ENCODE measurements at regions not wholly inside any gene's neighbourhood (a gene's known extent, or its start where the extent isn't known, plus 50 kb on each side); places are given as distances from the start of the nearest gene placed in this dataset.

DNA sequence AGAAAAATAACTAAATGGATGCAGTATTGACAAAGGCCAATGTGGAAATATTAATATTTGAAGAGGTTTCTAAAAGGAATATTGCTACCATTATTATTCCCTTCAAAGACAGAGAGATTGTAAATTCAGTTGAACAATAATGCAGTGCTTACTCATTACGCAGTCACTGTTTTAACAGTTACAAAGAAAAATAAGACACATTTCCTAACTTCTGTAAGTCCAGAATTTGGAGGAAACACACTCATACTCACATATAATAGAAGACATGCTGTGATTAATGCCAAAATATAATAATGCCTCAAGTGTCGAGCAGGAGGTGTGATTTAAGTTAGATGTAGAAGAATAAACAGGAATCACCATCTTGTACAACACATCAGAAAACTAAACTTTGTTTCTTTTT lies 389.2 kb downstream of the FBXO15 start:
- no peaks in the 10 kb centered on the region for H3K36me3 Mint-ChIP-seq (ENCODE audit: unreplicated experiment)
- TF ChIP-seq, protein P1, sequence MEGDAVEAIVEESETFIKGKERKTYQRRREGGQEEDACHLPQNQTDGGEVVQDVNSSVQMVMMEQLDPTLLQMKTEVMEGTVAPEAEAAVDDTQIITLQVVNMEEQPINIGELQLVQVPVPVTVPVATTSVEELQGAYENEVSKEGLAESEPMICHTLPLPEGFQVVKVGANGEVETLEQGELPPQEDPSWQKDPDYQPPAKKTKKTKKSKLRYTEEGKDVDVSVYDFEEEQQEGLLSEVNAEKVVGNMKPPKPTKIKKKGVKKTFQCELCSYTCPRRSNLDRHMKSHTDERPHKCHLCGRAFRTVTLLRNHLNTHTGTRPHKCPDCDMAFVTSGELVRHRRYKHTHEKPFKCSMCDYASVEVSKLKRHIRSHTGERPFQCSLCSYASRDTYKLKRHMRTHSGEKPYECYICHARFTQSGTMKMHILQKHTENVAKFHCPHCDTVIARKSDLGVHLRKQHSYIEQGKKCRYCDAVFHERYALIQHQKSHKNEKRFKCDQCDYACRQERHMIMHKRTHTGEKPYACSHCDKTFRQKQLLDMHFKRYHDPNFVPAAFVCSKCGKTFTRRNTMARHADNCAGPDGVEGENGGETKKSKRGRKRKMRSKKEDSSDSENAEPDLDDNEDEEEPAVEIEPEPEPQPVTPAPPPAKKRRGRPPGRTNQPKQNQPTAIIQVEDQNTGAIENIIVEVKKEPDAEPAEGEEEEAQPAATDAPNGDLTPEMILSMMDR (IDR thresholded peaks at IDR 0.05; ENCODE audit: partially characterized antibody, unreplicated experiment): no peak
- H3K27ac Mint-ChIP-seq (ENCODE audit: unreplicated experiment): no peak overlapping the region
- no peak overlapping the region for H3K4me3 Mint-ChIP-seq (ENCODE audit: unreplicated experiment)
- peaks cover 5% of the 10 kb centered on the region for H3K27me3 Mint-ChIP-seq (ENCODE audit: unreplicated experiment)
- no peaks in the 10 kb centered on the region for H3K4me1 Mint-ChIP-seq (ENCODE audit: low read depth, unreplicated experiment)
- peaks cover 2% of the 10 kb centered on the region for H3K9me3 Mint-ChIP-seq (ENCODE audit: unreplicated experiment)
- DNase-seq: no peak

DNA sequence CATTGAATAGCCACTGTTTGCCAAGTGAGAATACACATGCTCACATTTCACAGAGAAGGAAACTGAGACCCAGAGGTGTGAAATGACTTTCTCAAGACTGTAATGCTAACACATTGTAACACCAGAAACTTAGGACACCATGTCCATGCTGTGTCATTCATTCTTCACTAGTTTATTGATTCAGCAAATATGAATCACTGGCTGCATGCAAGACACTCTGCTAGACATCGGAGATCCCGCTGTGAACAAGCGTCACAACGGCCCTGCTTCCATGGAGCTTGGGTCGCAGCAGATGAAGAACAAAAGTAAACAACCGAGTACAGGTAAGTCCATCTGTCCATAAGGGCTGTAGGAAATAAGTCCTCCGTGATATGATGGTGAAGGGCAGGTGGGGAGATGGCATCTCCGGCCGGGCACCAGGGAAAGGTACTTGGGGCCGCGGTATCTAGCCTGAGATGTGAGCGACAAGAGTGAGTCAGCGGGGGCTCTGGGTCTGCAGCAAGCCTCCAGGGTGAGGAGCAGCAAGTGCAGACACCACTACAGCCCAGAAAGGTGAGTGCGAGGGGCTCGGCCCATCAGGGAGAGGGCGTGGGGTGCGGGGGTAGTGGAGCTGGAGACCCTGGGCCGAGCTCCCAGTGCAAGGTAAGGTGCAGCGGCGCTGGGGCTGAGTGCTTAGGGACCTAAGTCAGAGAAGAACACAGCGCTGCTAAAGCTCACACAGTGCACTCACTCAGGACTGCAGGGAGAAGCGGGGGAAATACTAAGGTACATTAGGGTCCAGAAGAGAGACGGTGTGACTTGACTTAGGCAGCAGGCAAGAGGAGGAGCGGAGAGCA lies 391.2 kb downstream of the FBXO15 start:
- Mint-ChIP-seq H3K27me3 (ENCODE audit: unreplicated experiment) (peaks cover 2% of the 10 kb centered on the region), H3K4me1 (ENCODE audit: low read depth, unreplicated experiment) (no peaks in the 10 kb centered on the region), H3K9me3 (ENCODE audit: unreplicated experiment) (no peaks in the 10 kb centered on the region), H3K4me3 (ENCODE audit: unreplicated experiment) (no peak overlapping the region), H3K27ac (ENCODE audit: unreplicated experiment) (no peak overlapping the region), H3K36me3 (ENCODE audit: unreplicated experiment) (no peaks in the 10 kb centered on the region)
- TF ChIP-seq, protein P1 (IDR thresholded peaks at IDR 0.05; ENCODE audit: partially characterized antibody, unreplicated experiment): no peak
- no peak for DNase-seq

GRCh38 chr18:73752965-73753364 lies 394.7 kb downstream of the FBXO15 start:
- no peak for DNase-seq
- Mint-ChIP-seq H3K36me3 (ENCODE audit: unreplicated experiment) (no peaks in the 10 kb centered on the region), H3K4me3 (ENCODE audit: unreplicated experiment) (no peak overlapping the region), H3K9me3 (ENCODE audit: unreplicated experiment) (no peaks in the 10 kb centered on the region), H3K27ac (ENCODE audit: unreplicated experiment) (no peak overlapping the region), H3K4me1 (ENCODE audit: low read depth, unreplicated experiment) (no peaks in the 10 kb centered on the region), H3K27me3 (ENCODE audit: unreplicated experiment) (peaks cover 2% of the 10 kb centered on the region)
- TF ChIP-seq, protein P1 (IDR thresholded peaks at IDR 0.05; ENCODE audit: partially characterized antibody, unreplicated experiment): no peak

GRCh38 chr18:73752546-73752945 lies 395.1 kb downstream of the FBXO15 start:
- Mint-ChIP-seq H3K4me3 (ENCODE audit: unreplicated experiment) (no peak overlapping the region), H3K36me3 (ENCODE audit: unreplicated experiment) (no peaks in the 10 kb centered on the region), H3K4me1 (ENCODE audit: low read depth, unreplicated experiment) (no peaks in the 10 kb centered on the region), H3K27me3 (ENCODE audit: unreplicated experiment) (peaks cover 2% of the 10 kb centered on the region), H3K27ac (ENCODE audit: unreplicated experiment) (no peak overlapping the region), H3K9me3 (ENCODE audit: unreplicated experiment) (no peaks in the 10 kb centered on the region)
- DNase-seq: no peak
- TF ChIP-seq, protein P1 (IDR thresholded peaks at IDR 0.05; ENCODE audit: partially characterized antibody, unreplicated experiment): no peak

GRCh38 chr18:73750052-73750451 lies 397.6 kb downstream of the FBXO15 start:
- H3K4me1 Mint-ChIP-seq (ENCODE audit: low read depth, unreplicated experiment): peaks cover 2% of the 10 kb centered on the region
- H3K4me3 Mint-ChIP-seq (ENCODE audit: unreplicated experiment): no peak overlapping the region
- H3K9me3 Mint-ChIP-seq (ENCODE audit: unreplicated experiment): no peaks in the 10 kb centered on the region
- TF ChIP-seq, protein P1 (IDR thresholded peaks at IDR 0.05; ENCODE audit: partially characterized antibody, unreplicated experiment): no peak
- H3K27me3 Mint-ChIP-seq (ENCODE audit: unreplicated experiment): peaks cover 2% of the 10 kb centered on the region
- H3K36me3 Mint-ChIP-seq (ENCODE audit: unreplicated experiment): no peaks in the 10 kb centered on the region
- DNase-seq: no peak
- no peak overlapping the region for H3K27ac Mint-ChIP-seq (ENCODE audit: unreplicated experiment)

Data from glutamatergic neuron (in vitro differentiated cells).